GM12801 (cell line): ENCODE measurements at regions not wholly inside any gene's neighbourhood (a gene's known extent, or its start where the extent isn't known, plus 50 kb on each side); places are given as distances from the start of the nearest gene placed in this dataset.

ENCODE experiments used
- TF ChIP-seq, protein P1 (sequence below): IDR thresholded peaks from one replicate; pipeline ENCODE4 v1.5.1; 2011; ENCODE audit warnings: control low read depth; ENCODE audit not compliant: insufficient read length; ENCODE audit errors: extremely low read depth

GRCh38 chr10:83934062-83934461 is 205.2 kb upstream of the GHITM start:
- TF ChIP-seq, protein P1, sequence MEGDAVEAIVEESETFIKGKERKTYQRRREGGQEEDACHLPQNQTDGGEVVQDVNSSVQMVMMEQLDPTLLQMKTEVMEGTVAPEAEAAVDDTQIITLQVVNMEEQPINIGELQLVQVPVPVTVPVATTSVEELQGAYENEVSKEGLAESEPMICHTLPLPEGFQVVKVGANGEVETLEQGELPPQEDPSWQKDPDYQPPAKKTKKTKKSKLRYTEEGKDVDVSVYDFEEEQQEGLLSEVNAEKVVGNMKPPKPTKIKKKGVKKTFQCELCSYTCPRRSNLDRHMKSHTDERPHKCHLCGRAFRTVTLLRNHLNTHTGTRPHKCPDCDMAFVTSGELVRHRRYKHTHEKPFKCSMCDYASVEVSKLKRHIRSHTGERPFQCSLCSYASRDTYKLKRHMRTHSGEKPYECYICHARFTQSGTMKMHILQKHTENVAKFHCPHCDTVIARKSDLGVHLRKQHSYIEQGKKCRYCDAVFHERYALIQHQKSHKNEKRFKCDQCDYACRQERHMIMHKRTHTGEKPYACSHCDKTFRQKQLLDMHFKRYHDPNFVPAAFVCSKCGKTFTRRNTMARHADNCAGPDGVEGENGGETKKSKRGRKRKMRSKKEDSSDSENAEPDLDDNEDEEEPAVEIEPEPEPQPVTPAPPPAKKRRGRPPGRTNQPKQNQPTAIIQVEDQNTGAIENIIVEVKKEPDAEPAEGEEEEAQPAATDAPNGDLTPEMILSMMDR: no peak

GRCh38 chr10:83934641-83935338 is 204.5 kb upstream of the GHITM start:
- TF ChIP-seq, protein P1: no peak

DNA sequence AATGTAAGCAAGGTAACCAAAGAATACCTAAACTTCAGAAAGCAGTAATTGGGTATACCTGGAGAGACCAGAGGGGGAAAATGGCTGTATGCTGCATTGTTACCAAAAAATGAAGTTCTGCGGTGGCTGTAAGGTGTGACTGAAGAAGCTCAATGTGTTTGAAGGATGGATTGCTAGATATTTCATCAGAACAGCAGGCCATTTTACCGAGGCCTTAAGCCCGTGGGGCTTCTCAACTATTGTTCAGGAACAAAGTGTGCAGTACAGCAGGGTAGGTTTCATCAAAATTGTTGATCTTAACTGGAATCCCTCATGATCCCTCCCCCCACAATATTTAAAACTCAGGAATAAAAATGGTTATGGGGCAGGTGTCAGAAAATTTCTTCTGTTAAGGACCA is 204.0 kb upstream of the GHITM start:
- TF ChIP-seq, protein P1: no peak

DNA sequence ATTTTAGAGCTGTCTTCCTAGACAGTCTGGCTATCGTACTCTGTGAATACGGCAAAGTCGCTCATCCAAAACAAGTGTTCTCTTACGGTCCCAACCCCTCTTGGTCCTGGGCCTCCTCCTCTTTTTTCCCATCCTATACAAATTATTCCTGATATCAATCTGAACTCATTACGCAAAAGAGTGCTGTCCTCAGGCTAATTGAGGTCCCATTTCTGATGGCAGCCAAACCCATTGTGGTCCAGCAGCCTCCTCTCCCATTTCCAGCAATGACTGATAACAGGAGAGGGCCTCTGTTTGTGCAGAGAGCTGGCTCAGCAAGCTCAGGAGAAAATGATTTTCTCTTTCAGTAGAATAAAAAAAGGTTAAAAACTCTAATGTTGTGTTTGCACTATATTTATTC is 203.4 kb upstream of the GHITM start:
- TF ChIP-seq, protein P1: no peak

- TF ChIP-seq, protein P1: no peak
Observed at GRCh38 chr10:83937161-83937560, 202.1 kb upstream of the GHITM start.

DNA sequence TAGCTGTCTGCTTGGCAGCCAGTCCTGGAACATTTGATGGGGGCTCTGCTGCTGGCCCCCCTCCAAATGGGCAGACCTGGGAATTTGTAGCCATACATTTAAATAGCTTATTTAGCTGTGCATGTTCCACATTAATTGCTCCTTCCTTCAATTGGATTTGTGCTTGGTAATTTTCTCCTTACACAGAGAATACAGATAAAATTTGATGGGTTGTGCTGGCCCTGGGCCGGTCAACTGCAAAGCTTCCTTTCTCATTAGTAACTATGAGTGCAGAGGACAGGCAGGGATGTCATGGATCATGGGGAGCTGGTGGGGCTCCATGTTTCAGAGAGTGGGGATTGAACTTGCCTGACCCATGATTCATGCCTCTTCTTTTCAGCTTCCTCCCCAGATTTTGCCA is 201.5 kb upstream of the GHITM start:
- TF ChIP-seq, protein P1: no peak

DNA sequence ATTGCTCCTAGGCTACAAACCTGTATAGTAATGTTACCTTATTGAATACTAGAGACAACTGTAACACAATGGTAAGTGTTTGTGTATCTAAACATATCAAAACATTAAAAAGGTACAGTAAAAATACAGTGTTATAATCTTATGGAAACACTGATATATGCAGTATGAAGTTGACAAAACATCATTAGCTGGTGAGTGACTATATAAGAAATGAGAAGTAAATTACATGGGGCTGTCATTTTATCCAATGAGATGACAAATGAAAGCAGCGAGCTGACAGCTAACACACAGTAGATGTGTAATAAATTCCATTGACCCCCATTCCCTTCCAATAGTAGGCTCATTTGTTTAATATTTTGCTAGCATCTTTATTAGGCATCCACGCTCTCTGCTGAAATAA is 198.1 kb upstream of the GHITM start:
- TF ChIP-seq, protein P1: no peak
